Ascending aorta (tissue), 2 donors: ENCODE measurements at regions not wholly inside any gene's neighbourhood (a gene's known extent, or its start where the extent isn't known, plus 50 kb on each side); places are given as distances from the start of the nearest gene placed in this dataset.

Source experiments
- DNase-seq, 2 donors: peaks; one replicate each; pipeline ENCODE4 v3.0.0-alpha.2; 2019; ENCODE audit warnings: low spot score in 2 of 2
- H3K27ac ChIP-seq, 2 donors: fragments of 200-600 bp; sonication (generic); one replicate each; pipeline ENCODE4 v1.5.1; 2016 to 2017; ENCODE audit warnings: mild to moderate bottlenecking in 1 of 2
- H3K27me3 ChIP-seq: fragments of 200-600 bp; sonication (generic); one replicate; pipeline ENCODE4 v1.5.1; 2017
- H3K36me3 ChIP-seq, 2 donors: fragments of 200-600 bp; sonication (generic); one replicate each; pipeline ENCODE4 v1.5.1; 2016
- H3K4me1 ChIP-seq, 2 donors: fragments of 200-600 bp; sonication (generic); one replicate each; pipeline ENCODE4 v1.5.1; 2016 to 2017; ENCODE audit warnings: mild to moderate bottlenecking in 1 of 2
- H3K4me3 ChIP-seq, 2 donors: fragments of 200-600 bp; sonication (generic); one replicate each; pipeline ENCODE4 v1.5.1; 2016 to 2017; ENCODE audit warnings: mild to moderate bottlenecking in 1 of 2
- H3K9me3 ChIP-seq, 2 donors: fragments of 200-600 bp; sonication (generic); one replicate each; pipeline ENCODE4 v1.5.1; 2016
- CTCF ChIP-seq, 3 experiments: fragments of 200-600 bp in 2 of 3; fragments of 450-650 bp in 1 of 3; sonication (generic) in 2 of 3; IDR thresholded peaks; one replicate each; pipeline ENCODE4 v1.5.1; 2016 to 2019; ENCODE audit warnings: antibody characterized with exemption in 3 of 3, mild to moderate bottlenecking in 1 of 3, moderate library complexity in 1 of 3
- intact Hi-C: fragments of 100-400 bp; cut with DNase I; formaldehyde crosslinking; loops from one replicate; pipeline ENCODE4 v1.15.1; 2023

- Histone ChIP-seq H3K27ac (no peak overlapping the region), H3K4me3 (no peak overlapping the region), H3K9me3 (peaks cover 0 to 7% of the 10 kb centered on the region in 2 donors), H3K4me1 (no peaks in the 10 kb centered on the region), H3K27me3 (no peaks in the 10 kb centered on the region), H3K36me3 (no peaks in the 10 kb centered on the region)
- no peak for TF ChIP-seq CTCF (IDR thresholded peaks at IDR 0.05)
- intact Hi-C loops, result no loop called here
- DNase-seq, result no peak
These were observed 393.9 kb upstream of the MPDZ start for GRCh38 chr9:13673348-13673747.

- intact Hi-C loops, result no loop called here
These were observed 386.1 kb upstream of the MPDZ start for GRCh38 chr9:13665418-13666066.

GRCh38 chr9:13661014-13661413 is 381.5 kb upstream of the MPDZ start:
- H3K4me3 ChIP-seq, result no peak overlapping the region
- H3K36me3 ChIP-seq, result no peaks in the 10 kb centered on the region
- no peak overlapping the region for H3K27ac ChIP-seq
- no peak for TF ChIP-seq CTCF (IDR thresholded peaks at IDR 0.05)
- H3K27me3 ChIP-seq, result no peaks in the 10 kb centered on the region
- DNase-seq, result no peak
- no peaks in the 10 kb centered on the region for H3K4me1 ChIP-seq
- no peaks in the 10 kb centered on the region for H3K9me3 ChIP-seq
- intact Hi-C loops, result no loop called here

More at GRCh38 chr9:13665418-13666066, 386.1 kb upstream of the MPDZ start:
- Histone ChIP-seq H3K27me3 (no peaks in the 10 kb centered on the region), H3K27ac (no peak overlapping the region), H3K4me3 (no peak overlapping the region), H3K36me3 (no peaks in the 10 kb centered on the region), H3K4me1 (no peaks in the 10 kb centered on the region), H3K9me3 (peaks cover 0 to 7% of the 10 kb centered on the region in 2 donors)
- DNase-seq, result no peak
- TF ChIP-seq CTCF (IDR thresholded peaks at IDR 0.05), result no peak

GRCh38 chr9:13651969-13652663 is 372.6 kb upstream of the MPDZ start:
- H3K36me3 ChIP-seq, result no peaks in the 10 kb centered on the region
- H3K27ac ChIP-seq, result peak overlapping the region; percentile 51 to 58
- peak in 1 of 2 donors; percentile 71 for DNase-seq
- no peak for TF ChIP-seq CTCF (IDR thresholded peaks at IDR 0.05)
- peaks cover 0 to 6% of the 10 kb centered on the region in 2 donors for H3K9me3 ChIP-seq
- H3K4me1 ChIP-seq, result peaks cover 0 to 12% of the 10 kb centered on the region in 2 donors
- H3K4me3 ChIP-seq, result no peak overlapping the region
- intact Hi-C loops, result no loop called here
- H3K27me3 ChIP-seq, result no peaks in the 10 kb centered on the region

GRCh38 chr9:13651526-13651925 is 372.0 kb upstream of the MPDZ start:
- Histone ChIP-seq H3K27me3 (no peaks in the 10 kb centered on the region), H3K4me1 (peaks cover 0 to 12% of the 10 kb centered on the region in 2 donors), H3K4me3 (no peak overlapping the region), H3K9me3 (peaks cover 0 to 6% of the 10 kb centered on the region in 2 donors), H3K27ac (peak overlapping the region; percentile 51 to 58), H3K36me3 (no peaks in the 10 kb centered on the region)
- DNase-seq, result no peak
- intact Hi-C loops, result no loop called here
- no peak for TF ChIP-seq CTCF (IDR thresholded peaks at IDR 0.05)
